H1 (cell line): ENCODE measurements at regions not wholly inside any gene's neighbourhood (a gene's known extent, or its start where the extent isn't known, plus 50 kb on each side); places are given as distances from the start of the nearest gene placed in this dataset.

Source experiments
- CTCF ChIA-PET: fragments of 300-600 bp; sonication (Branson Sonifier 250); formaldehyde crosslinking; loops from one replicate; lab custom pipeline; 2021; ENCODE audit not compliant: partially characterized antibody; lab: Charles Lee
- POLR2A ChIA-PET: fragments of 300-600 bp; sonication (Branson Sonifier 250); formaldehyde crosslinking; loops from one replicate; lab custom pipeline; 2021; ENCODE audit warnings: inconsistent platforms; ENCODE audit not compliant: partially characterized antibody; lab: Charles Lee
- DNase-seq, 2 experiments: peaks; one replicate each; pipeline versions ENCODE4 v3.0.0 to v3.0.0-alpha.2; 2010 to 2022; ENCODE audit warnings: low spot score in 2 of 2, low read depth in 1 of 2, mixed read lengths in 1 of 2
- FAIRE-seq: peaks from 2 replicates; lab custom pipeline; 2011; peaks lifted over from hg19 to GRCh38; lab: Jason Lieb, UNC
- H2AFZ ChIP-seq: 2 replicates; pipeline ENCODE4 v1.8.1; 2012; ENCODE audit warnings: low read length, inconsistent platforms
- H2AK5ac ChIP-seq: 2 replicates; pipeline ENCODE4 v1.6.1; 2013; ENCODE audit warnings: low read depth, low read length
- H2BK120ac ChIP-seq: replicated peaks from 2 replicates; pipeline ENCODE3; 2013; ENCODE audit warnings: low read depth, low read length, inconsistent platforms
- H2BK12ac ChIP-seq: 2 replicates; pipeline ENCODE4 v1.6.1; 2013; ENCODE audit warnings: low read depth, low read length
- H2BK15ac ChIP-seq: 2 replicates; pipeline ENCODE4 v1.6.1; 2013; ENCODE audit warnings: low read length
- H2BK20ac ChIP-seq: 2 replicates; pipeline ENCODE4 v1.6.1; 2013; ENCODE audit warnings: low read length
- H2BK5ac ChIP-seq: 2 replicates; pipeline ENCODE4 v1.6.1; 2013; ENCODE audit warnings: low read depth, low read length
- H3K14ac ChIP-seq: 2 replicates; pipeline ENCODE4 v1.6.1; 2013; ENCODE audit warnings: inconsistent platforms; ENCODE audit not compliant: insufficient read length
- H3K18ac ChIP-seq: 2 replicates; pipeline ENCODE4 v1.6.1; 2013; ENCODE audit warnings: low read length; ENCODE audit errors: extremely low read depth
- H3K23ac ChIP-seq: 2 replicates; pipeline ENCODE4 v1.6.1; 2013; ENCODE audit warnings: inconsistent platforms; ENCODE audit not compliant: insufficient read length
- H3K23me2 ChIP-seq: 2 replicates; pipeline ENCODE4 v1.6.1; 2013; ENCODE audit warnings: low read depth, low read length
- H3K27ac ChIP-seq: 2 replicates; pipeline ENCODE4 v1.6.1; 2011; ENCODE audit warnings: low read depth, low read length, inconsistent platforms
- H3K27me3 ChIP-seq, 4 experiments: replicated peaks in 1 of 4; 1 replicate in 1 of 4; 2 replicates in 3 of 4; pipeline versions ENCODE4 v1.6.1 to v1.8.1; 2011 to 2013; ENCODE audit warnings: low read length in 3 of 4, mild to moderate bottlenecking in 3 of 4, inconsistent platforms in 2 of 4, mixed read lengths in 2 of 4, moderate library complexity in 1 of 4; ENCODE audit not compliant: control insufficient read depth in 3 of 4, insufficient read depth in 3 of 4; ENCODE audit errors: extremely low read depth in 1 of 4
- H3K36me3 ChIP-seq, 4 experiments: 2 replicates each; pipeline versions ENCODE4 v1.6.1 to v1.8.1; 2011 to 2013; ENCODE audit warnings: mild to moderate bottlenecking in 4 of 4, low read length in 3 of 4, moderate library complexity in 2 of 4, control low read depth in 1 of 4, inconsistent platforms in 1 of 4; ENCODE audit not compliant: insufficient read depth in 4 of 4, control insufficient read depth in 2 of 4
- H3K4ac ChIP-seq: replicated peaks from 2 replicates; pipeline ENCODE3; 2013; ENCODE audit warnings: low read length, low read depth, mixed read lengths, inconsistent platforms; ENCODE audit not compliant: insufficient read length
- H3K4me1 ChIP-seq, 4 experiments: replicated peaks in 1 of 4; 1 replicate in 1 of 4; 2 replicates in 3 of 4; pipeline versions ENCODE4 v1.6.1 to v1.8.1; 2011 to 2013; ENCODE audit warnings: low read length in 3 of 4, inconsistent platforms in 2 of 4, mixed read lengths in 1 of 4; ENCODE audit not compliant: insufficient read depth in 4 of 4, control insufficient read depth in 3 of 4
- H3K4me2 ChIP-seq, 2 experiments: 2 replicates each; pipeline versions ENCODE4 v1.6.1 to v1.8.1; 2011 to 2013; ENCODE audit warnings: low read depth in 2 of 2, low read length in 2 of 2, control low read depth in 1 of 2, inconsistent platforms in 1 of 2, mild to moderate bottlenecking in 1 of 2; ENCODE audit not compliant: insufficient read depth in 1 of 2
- H3K4me3 ChIP-seq, 4 experiments: fragments of 200-600, 300-600 bp in 1 of 4; sonication (generic), shearing (Covaris generic), sonication (Bioruptor Twin) in 1 of 4; 2 replicates each; pipeline versions ENCODE4 v1.5.1 to v1.8.1; 2011 to 2016; ENCODE audit warnings: low read length in 4 of 4, low read depth in 3 of 4, control low read depth in 2 of 4, inconsistent platforms in 2 of 4, mild to moderate bottlenecking in 2 of 4, mixed read lengths in 1 of 4, moderate library complexity in 1 of 4; ENCODE audit not compliant: insufficient read depth in 2 of 4; ENCODE audit errors: extremely low read depth in 1 of 4
- H3K56ac ChIP-seq: replicated peaks from 2 replicates; pipeline ENCODE3; 2013; ENCODE audit warnings: low read depth, mild to moderate bottlenecking, mixed read lengths, low read length, inconsistent platforms; ENCODE audit not compliant: insufficient read length
- H3K79me1 ChIP-seq: 2 replicates; pipeline ENCODE4 v1.6.1; 2013; ENCODE audit warnings: low read depth, low read length, control low read depth
- H3K79me2 ChIP-seq, 2 experiments: 2 replicates each; pipeline versions ENCODE4 v1.6.1 to v1.8.1; 2012 to 2013; ENCODE audit warnings: low read length in 2 of 2, mild to moderate bottlenecking in 2 of 2, inconsistent platforms in 1 of 2; ENCODE audit not compliant: insufficient read depth in 2 of 2, control insufficient read depth in 1 of 2
- H3K9ac ChIP-seq, 4 experiments: replicated peaks in 1 of 4; 1 replicate in 1 of 4; 2 replicates in 3 of 4; pipeline versions ENCODE4 v1.6.1 to v1.8.1; 2011 to 2013; ENCODE audit warnings: low read depth in 3 of 4, low read length in 3 of 4, control low read depth in 2 of 4, mild to moderate bottlenecking in 2 of 4, moderate library complexity in 2 of 4, inconsistent platforms in 1 of 4; ENCODE audit errors: extremely low read depth in 1 of 4
- H3K9me3 ChIP-seq, 2 experiments: 2 replicates each; pipeline versions ENCODE4 v1.6.1 to v1.8.1; 2012 to 2013; ENCODE audit warnings: mild to moderate bottlenecking in 2 of 2, moderate library complexity in 2 of 2, control low read depth in 1 of 2, inconsistent platforms in 1 of 2, low read depth in 1 of 2, low read length in 1 of 2, mixed read lengths in 1 of 2; ENCODE audit not compliant: insufficient read depth in 2 of 2
- H4K20me1 ChIP-seq, 2 experiments: replicated peaks in 1 of 2; 2 replicates each; pipeline versions ENCODE3 to v1.8.1; 2011 to 2013; ENCODE audit warnings: inconsistent platforms in 2 of 2, low read length in 2 of 2, mild to moderate bottlenecking in 1 of 2; ENCODE audit not compliant: insufficient read depth in 2 of 2, control insufficient read depth in 1 of 2
- H4K5ac ChIP-seq: 2 replicates; pipeline ENCODE4 v1.6.1; 2013; ENCODE audit warnings: low read length, low read depth, mixed read lengths, inconsistent platforms; ENCODE audit not compliant: insufficient read length
- H4K8ac ChIP-seq: 2 replicates; pipeline ENCODE4 v1.8.0; 2013; ENCODE audit warnings: mild to moderate bottlenecking, moderate library complexity, low read length, inconsistent platforms; ENCODE audit not compliant: insufficient read depth; ENCODE audit errors: extremely low read depth
- H4K91ac ChIP-seq: replicated peaks from 2 replicates; pipeline ENCODE3; 2013; ENCODE audit warnings: low read length, mixed read lengths, inconsistent platforms; ENCODE audit not compliant: insufficient read length
- BRCA1 ChIP-seq: IDR thresholded peaks from 2 replicates; pipeline ENCODE4 v1.6.1; 2012; ENCODE audit warnings: low read depth, low read length, improper control_type of control experiment
- WGBS, 2 experiments: shearing (Covaris generic) in 1 of 2; methylation state at CpG; one replicate each; pipeline versions ENCODE4 v1.1.6 to v1.1.7; 2013 to 2015; ENCODE audit warnings: low lambda C conversion rate in 2 of 2, mixed read lengths in 2 of 2, inconsistent platforms in 1 of 2, low coverage in 1 of 2, missing lambda C conversion rate in 1 of 2; ENCODE audit not compliant: insufficient replicate concordance in 2 of 2, insufficient coverage in 1 of 2, insufficient read length in 1 of 2; ENCODE audit errors: extremely low coverage in 1 of 2, missing lambda C conversion rate in 1 of 2; 5-methylcytosine and 5-hydroxymethylcytosine counted together

DNA sequence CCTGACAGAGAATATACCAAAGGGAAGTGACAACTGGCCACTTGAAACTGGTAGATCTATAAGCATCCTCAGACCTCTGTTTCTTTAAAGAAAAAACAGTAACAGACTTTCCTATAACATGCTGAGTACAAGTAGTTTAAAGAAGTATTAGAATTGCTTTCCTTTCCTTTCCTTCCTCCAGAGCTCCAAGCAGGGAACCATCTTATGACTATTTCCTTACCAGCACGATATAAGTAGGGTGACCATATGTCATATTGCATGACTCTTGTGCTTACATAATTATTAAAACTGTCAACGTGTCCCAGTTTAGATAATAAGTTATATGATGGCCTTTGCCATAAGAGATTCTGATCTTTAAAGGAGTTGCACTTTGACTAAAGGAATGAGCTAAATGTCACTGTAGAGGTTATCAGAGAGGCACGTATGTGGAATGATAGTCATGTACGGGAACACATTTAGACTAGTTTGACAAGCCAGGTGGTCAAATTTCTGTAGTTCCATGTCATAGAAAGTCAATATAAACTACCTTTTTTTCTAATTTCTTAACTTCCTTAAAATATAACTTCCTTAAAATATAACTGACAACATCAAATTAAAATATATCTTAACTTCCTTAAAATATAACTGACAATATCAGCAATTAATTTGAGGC lies 212.7 kb upstream of the CD180 start:
- CTCF ChIA-PET = no interaction called here
- no peak overlapping the region for H2AFZ ChIP-seq
- FAIRE-seq = no peak
- no peak for TF ChIP-seq BRCA1

More for the DNA sequence above, 212.7 kb upstream of the CD180 start:
- H4K91ac ChIP-seq = no peak overlapping the region
- no peaks in the 10 kb centered on the region for H3K9me3 ChIP-seq
- H2BK120ac ChIP-seq = no peak overlapping the region
- no peak overlapping the region for H3K56ac ChIP-seq
- no peak overlapping the region for H3K9ac ChIP-seq
- H2BK15ac ChIP-seq = no peak overlapping the region
- no peaks in the 10 kb centered on the region; a peak in 1 of 7 replicates for H3K4me1 ChIP-seq
- H3K79me1 ChIP-seq = no peaks in the 10 kb centered on the region
- no peak overlapping the region for H3K18ac ChIP-seq
- POLR2A ChIA-PET = no interaction called here
- H3K23me2 ChIP-seq = no peaks in the 10 kb centered on the region
- no peak overlapping the region for H4K5ac ChIP-seq
- H3K27me3 ChIP-seq = no peaks in the 10 kb centered on the region
- 93% methylated on average over 4 of the region's 4 CpGs; no CpG with 5 or more reads in 1 of the 2 experiments for WGBS, 2 experiments
- no peak overlapping the region for H2BK20ac ChIP-seq
- no peak overlapping the region for H3K27ac ChIP-seq
- no peaks in the 10 kb centered on the region for H3K36me3 ChIP-seq
- H3K4ac ChIP-seq = no peak overlapping the region
- H2BK5ac ChIP-seq = no peak overlapping the region
- H3K4me2 ChIP-seq = no peak overlapping the region
- no peak overlapping the region for H4K8ac ChIP-seq
- no peak overlapping the region for H3K14ac ChIP-seq
- no peak overlapping the region for H3K23ac ChIP-seq
- no peak overlapping the region for H2BK12ac ChIP-seq
- no peaks in the 10 kb centered on the region for H4K20me1 ChIP-seq
- no peak overlapping the region for H3K4me3 ChIP-seq
- H2AK5ac ChIP-seq = no peak overlapping the region
- no peaks in the 10 kb centered on the region for H3K79me2 ChIP-seq
- DNase-seq = no peak
